HG03439 (cell line): ENCODE measurements at regions not wholly inside any gene's neighbourhood (a gene's known extent, or its start where the extent isn't known, plus 50 kb on each side); places are given as distances from the start of the nearest gene placed in this dataset.
"Not testable (repeated sequence)": the region's sequence is repeated elsewhere in the genome, so short reads cannot be mapped to it uniquely, and the experiment has no call there.

ENCODE experiments used
- ATAC-seq: cut with Tn5 transposase; IDR thresholded peaks from one replicate; pipeline ENCODE4 v1.9.1; 2021; ENCODE audit warnings: mild to moderate bottlenecking, moderate library complexity; ENCODE audit not compliant: unreplicated experiment

- no peak for ATAC-seq
Observed at GRCh38 chr2:136297994-136298393, 180.0 kb upstream of the CXCR4 start.

- no peak for ATAC-seq
Observed at GRCh38 chr2:136297312-136297711, 179.4 kb upstream of the CXCR4 start.

- no peak for ATAC-seq
Observed at GRCh38 chr2:136295168-136295567, 177.2 kb upstream of the CXCR4 start.

- ATAC-seq: no peak
Observed at GRCh38 chr2:136291871-136292270, 173.9 kb upstream of the CXCR4 start.

DNA sequence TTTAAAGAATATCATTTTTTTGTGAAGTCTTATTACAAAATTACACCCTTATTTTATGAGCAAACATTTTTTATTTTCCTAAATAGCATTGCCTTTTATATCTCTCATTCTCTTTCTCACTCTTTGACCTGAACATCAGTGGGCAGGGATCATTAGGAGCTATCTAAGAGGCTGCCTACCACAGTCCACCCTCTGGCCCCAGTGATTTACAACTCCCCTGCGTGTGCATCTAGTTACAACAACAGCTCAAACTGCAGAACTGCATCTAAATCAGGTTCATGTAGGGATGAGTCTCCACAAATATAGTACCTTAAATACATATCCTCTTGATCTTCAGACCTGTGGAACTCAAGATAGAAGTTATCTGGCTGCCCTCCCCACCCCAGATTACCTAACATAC lies 172.4 kb upstream of the CXCR4 start:
- no peak for ATAC-seq

GRCh38 chr2:136288249-136288648 lies 170.3 kb upstream of the CXCR4 start:
- ATAC-seq: no peak

DNA sequence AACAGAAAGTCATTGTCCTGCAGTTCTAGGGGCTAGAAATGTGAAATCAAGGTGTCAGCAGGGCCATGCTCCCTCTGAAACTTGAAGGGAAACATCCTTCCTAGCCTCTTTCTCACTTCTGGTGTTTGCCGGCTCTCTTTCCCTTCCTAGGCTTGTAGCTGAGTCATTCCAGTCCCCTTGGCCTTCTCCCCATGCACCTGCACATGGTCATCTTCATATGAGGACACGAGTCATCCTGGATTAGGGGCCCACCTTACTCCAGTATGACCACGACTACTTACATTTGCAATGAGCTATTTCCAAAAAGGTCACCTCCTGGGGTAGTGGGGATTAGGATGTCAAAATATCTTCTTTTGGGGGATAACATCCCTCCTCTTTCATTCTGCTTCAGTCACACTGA lies 168.5 kb upstream of the CXCR4 start:
- no peak for ATAC-seq

DNA sequence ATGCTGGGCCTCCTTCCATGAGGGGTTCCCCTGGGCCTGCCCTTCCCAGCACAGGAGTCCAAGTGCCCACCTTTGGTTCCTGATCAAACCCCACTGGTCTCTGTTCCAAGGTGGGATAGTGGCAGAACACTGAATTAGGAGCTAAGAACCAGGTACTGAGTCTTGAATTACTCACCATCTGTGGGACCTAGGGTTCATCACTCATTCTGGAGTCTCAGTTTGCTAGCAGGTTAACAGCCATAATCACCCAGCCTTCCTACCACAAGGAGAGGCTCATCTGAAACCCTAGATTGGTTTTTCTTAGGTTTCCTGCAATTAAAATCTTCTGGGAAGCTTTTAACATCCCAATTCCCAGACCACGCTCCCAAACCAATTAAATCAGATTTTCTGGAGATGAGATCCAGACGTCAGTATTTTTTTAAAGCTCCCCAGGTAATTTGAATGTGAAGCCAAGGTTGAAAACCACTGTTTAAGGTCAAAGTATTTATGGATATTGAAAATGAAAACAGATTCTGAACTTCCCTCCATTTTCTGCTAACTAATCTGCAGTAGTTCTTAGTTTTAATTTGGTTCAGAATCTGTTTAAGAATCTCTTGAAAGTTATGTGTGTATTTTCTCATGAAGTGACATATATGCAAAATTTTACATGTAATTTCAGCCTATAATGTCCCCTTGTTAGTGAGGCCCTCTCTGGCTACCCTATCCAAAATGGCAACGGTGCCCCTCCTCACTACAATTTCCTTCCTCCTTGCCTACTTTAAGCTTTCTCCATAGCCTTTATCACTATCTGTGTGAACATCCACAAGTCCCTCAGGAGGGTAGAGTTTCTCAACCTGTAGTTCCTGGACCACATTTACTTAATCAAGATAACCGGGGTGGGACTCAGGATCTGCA lies 166.5 kb upstream of the CXCR4 start:
- no peak for ATAC-seq

GRCh38 chr2:136282251-136282650 lies 164.3 kb upstream of the CXCR4 start:
- ATAC-seq: no peak

DNA sequence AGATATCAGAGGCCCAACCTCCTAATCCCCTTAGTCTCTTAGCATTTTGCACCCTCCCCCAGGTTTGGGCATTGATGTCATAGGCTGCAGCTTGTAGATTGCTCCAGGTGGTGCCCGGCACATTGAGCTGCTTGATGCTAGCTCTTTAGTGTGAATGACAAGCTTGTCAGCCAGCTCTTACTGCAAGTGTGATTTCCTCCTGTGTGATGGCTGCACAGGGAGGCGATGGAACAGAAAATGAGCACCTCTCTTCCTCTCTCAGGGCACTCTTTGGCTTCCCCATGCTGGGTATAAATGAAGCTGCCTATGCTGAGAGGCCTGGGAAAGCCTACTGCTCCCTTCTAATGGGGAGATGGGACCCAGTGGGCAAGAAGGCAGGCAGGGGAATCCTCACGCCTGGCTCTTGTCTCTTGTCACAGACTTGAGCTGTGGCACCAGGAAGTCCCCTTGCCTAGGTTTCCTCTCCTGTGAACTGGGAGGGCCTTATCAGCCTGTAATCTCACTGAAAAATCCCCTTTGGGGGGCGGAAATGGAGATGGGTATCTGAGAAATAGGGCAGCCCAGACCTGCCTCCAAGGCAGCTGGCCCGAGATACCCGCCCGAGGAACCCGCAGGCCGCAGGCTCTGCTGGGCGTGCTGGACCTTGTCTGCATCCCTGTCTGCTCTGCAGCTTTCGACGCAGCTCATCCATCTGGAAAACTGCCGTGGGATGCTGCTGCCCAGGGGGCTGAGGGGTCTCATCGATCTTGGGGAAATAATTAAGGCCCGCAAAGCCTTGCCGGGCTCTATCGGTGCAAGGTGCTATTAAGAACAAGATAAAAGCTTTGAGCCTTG lies 163.5 kb upstream of the CXCR4 start:
- no peak for ATAC-seq

- ATAC-seq: not testable (repeated sequence)
Observed at GRCh38 chr2:136266346-136266745, 148.4 kb upstream of the CXCR4 start.

GRCh38 chr2:136259551-136259950 lies 141.6 kb upstream of the CXCR4 start:
- no peak for ATAC-seq

- no peak for ATAC-seq
Observed at GRCh38 chr2:136257893-136258292, 139.9 kb upstream of the CXCR4 start.

DNA sequence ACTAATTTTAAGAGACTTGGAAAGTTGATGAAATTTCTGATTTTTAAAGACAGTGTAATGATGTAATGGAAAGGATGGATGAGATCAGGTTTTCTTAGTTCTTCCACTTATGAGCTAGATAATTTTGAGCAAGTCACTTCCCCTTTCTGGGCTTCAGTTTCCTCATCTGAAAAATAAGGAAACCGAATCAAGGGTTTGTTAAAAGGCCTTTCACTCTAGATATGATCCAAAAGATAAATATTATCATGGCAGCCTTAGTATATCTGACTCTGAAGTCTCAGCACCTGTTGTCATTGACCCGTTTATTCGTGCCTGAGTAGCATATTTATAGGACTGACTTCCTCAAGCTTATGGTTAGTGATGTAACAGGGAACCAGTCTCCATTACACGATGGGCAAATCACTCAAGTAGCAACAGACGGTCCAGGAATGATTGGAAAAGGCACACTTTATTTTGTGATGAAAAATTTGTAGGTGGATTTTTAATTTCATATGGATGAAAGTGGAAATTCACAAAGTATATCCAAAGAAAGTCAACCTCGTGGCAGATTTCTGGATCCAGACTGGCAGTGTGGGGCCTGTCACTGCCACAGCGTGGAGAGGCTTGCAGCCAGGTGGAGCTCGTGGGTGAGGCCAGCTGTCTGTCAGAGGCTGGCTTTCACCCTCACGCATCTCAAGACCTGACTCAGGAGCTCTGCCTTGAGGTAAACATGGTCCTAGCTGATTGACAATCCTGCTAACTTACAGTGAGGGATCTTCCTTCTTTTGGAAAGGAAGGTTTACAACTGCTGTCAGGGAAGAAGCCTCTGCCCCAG lies 137.9 kb upstream of the CXCR4 start:
- no peak for ATAC-seq

GRCh38 chr2:136255127-136255526 lies 137.2 kb upstream of the CXCR4 start:
- ATAC-seq: no peak

- peak; percentile 41 for ATAC-seq
Observed at GRCh38 chr2:136254681-136255080, 136.7 kb upstream of the CXCR4 start.

GRCh38 chr2:136253288-136254004 lies 135.5 kb upstream of the CXCR4 start:
- ATAC-seq: no peak

- ATAC-seq: no peak
Observed at GRCh38 chr2:136251885-136252585, 134.1 kb upstream of the CXCR4 start.

DNA sequence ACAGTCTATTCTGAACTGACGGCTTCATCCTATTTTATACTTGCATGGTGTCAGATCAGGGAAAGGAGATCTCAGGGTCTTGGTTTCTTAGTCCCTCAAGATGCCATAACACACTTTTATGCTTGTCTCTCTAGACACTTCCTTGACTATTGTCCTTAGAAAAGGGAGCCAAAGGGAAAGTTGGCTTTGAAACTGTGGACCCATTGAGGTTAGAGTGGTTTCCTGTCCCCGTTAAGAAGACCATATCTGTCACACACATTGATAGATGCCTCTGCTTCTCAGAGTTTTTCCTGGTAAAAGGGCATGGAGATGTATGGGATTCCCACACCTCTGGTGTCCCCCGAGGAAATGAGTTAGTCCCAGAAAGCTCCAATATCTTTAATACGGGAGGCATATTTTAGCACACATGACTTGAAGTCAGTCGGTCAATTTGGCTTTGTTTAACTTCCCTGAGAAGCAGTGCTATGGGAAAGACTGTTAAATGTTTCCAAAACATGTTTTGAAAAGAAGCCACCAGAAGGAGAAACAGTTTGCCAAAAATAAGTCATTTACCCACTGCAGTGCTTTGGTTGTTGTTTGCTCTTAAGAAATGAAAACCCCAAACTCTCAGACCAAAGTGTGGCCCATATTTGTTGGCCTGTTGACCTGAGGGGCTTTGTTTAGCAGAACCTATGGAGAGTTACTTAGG lies 133.4 kb upstream of the CXCR4 start:
- no peak for ATAC-seq
